Stomach (tissue), 4 donors: ENCODE measurements at regions not wholly inside any gene's neighbourhood (a gene's known extent, or its start where the extent isn't known, plus 50 kb on each side); places are given as distances from the start of the nearest gene placed in this dataset.

Source experiments
- POLR2A ChIP-seq, 4 donors: fragments of 450-650 bp; IDR thresholded peaks; one replicate each; pipeline ENCODE4 v1.6.1; 2016; ENCODE audit warnings: antibody characterized with exemption in 4 of 4, control low read depth in 2 of 4, mild to moderate bottlenecking in 1 of 4, moderate library complexity in 1 of 4
- POLR2AphosphoS5 ChIP-seq, 3 donors: sonication (generic); formaldehyde crosslinking; IDR thresholded peaks; one replicate each; pipeline ENCODE4 v1.6.1; 2016; ENCODE audit warnings: antibody characterized with exemption in 3 of 3
- TF ChIP-seq, protein P1 (sequence below), 7 experiments: fragments of 450-650 bp in 4 of 7; fragments of 200-600 bp in 3 of 7; sonication (generic) in 3 of 7; IDR thresholded peaks; one replicate each; pipeline ENCODE4 v1.5.1; 2016 to 2019; ENCODE audit warnings: antibody characterized with exemption in 7 of 7, control low read depth in 2 of 7, mild to moderate bottlenecking in 1 of 7

- TF ChIP-seq POLR2AphosphoS5 (IDR thresholded peaks at IDR 0.05) = no peak
- TF ChIP-seq, protein P1, sequence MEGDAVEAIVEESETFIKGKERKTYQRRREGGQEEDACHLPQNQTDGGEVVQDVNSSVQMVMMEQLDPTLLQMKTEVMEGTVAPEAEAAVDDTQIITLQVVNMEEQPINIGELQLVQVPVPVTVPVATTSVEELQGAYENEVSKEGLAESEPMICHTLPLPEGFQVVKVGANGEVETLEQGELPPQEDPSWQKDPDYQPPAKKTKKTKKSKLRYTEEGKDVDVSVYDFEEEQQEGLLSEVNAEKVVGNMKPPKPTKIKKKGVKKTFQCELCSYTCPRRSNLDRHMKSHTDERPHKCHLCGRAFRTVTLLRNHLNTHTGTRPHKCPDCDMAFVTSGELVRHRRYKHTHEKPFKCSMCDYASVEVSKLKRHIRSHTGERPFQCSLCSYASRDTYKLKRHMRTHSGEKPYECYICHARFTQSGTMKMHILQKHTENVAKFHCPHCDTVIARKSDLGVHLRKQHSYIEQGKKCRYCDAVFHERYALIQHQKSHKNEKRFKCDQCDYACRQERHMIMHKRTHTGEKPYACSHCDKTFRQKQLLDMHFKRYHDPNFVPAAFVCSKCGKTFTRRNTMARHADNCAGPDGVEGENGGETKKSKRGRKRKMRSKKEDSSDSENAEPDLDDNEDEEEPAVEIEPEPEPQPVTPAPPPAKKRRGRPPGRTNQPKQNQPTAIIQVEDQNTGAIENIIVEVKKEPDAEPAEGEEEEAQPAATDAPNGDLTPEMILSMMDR (IDR thresholded peaks at IDR 0.05) = no peak
- no peak for TF ChIP-seq POLR2A (IDR thresholded peaks at IDR 0.05)
Observed at GRCh38 chr4:25481648-25482047, 104.6 kb downstream of the ANAPC4 start.
